WTC11 (cell line): ENCODE measurements at regions not wholly inside any gene's neighbourhood (a gene's known extent, or its start where the extent isn't known, plus 50 kb on each side); places are given as distances from the start of the nearest gene placed in this dataset.

ENCODE experiments used
- ATAC-seq: fragments of 200-7000 bp; cut with Tn5 transposase; 2 replicates; pipeline ENCODE4 v1.10.0; 2021; ENCODE audit warnings: mild to moderate bottlenecking, moderate library complexity
- CTCF ChIA-PET: fragments of 300-600 bp; sonication (Branson Sonifier 250); formaldehyde crosslinking; loops from one replicate; lab custom pipeline; 2021; ENCODE audit warnings: antibody characterized with exemption; lab: Charles Lee
- POLR2A ChIA-PET: fragments of 350-600 bp; sonication (Branson Sonifier 250); formaldehyde crosslinking; loops from one replicate; lab custom pipeline; 2021; ENCODE audit warnings: antibody characterized with exemption; lab: Charles Lee
- DNase-seq: peaks from one replicate; pipeline ENCODE4 v3.0.0; 2021; ENCODE audit warnings: low spot score
- H3K27ac Mint-ChIP-seq: 2 replicates; pipeline ENCODE4 v1.8.0; 2021; ENCODE audit warnings: mixed read lengths
- H3K27me3 Mint-ChIP-seq: 2 replicates; pipeline ENCODE4 v1.8.0; 2021; ENCODE audit warnings: low read depth, mild to moderate bottlenecking, moderate library complexity, mixed read lengths
- H3K36me3 Mint-ChIP-seq: 2 replicates; pipeline ENCODE4 v1.8.0; 2021; ENCODE audit warnings: mixed read lengths
- H3K4me1 Mint-ChIP-seq: 2 replicates; pipeline ENCODE4 v1.8.0; 2022; ENCODE audit warnings: mixed read lengths
- H3K4me3 Mint-ChIP-seq: 2 replicates; pipeline ENCODE4 v1.8.0; 2021; ENCODE audit warnings: mild to moderate bottlenecking, moderate library complexity, mixed read lengths
- H3K9me3 Mint-ChIP-seq: 2 replicates; pipeline ENCODE4 v1.8.0; 2021; ENCODE audit warnings: mixed read lengths
- AR ChIP-seq: fragments of 250-450 bp; sonication (Bioruptor Pico); IDR thresholded peaks from 2 replicates; pipeline ENCODE4 v1.9.0; 2021; ENCODE audit warnings: mild to moderate bottlenecking
- CDX4 ChIP-seq: fragments of 250-450 bp; sonication (Bioruptor Pico); IDR thresholded peaks from 2 replicates; pipeline ENCODE4 v1.9.0; 2021; ENCODE audit warnings: moderate library complexity, mild to moderate bottlenecking, inconsistent platforms, borderline replicate concordance
- CTCF ChIP-seq: fragments of 200-600 bp; IDR thresholded peaks from 2 replicates; pipeline ENCODE4 v1.8.0; 2022; ENCODE audit warnings: antibody characterized with exemption
- ELF4 ChIP-seq: sonication (generic); formaldehyde crosslinking; IDR thresholded peaks from 2 replicates; pipeline ENCODE4 v1.8.1; 2022; ENCODE audit warnings: low read depth, mild to moderate bottlenecking, moderate library complexity, missing genetic modification reagents
- EMX1 ChIP-seq: fragments of 250-450 bp; sonication (Bioruptor Pico); IDR thresholded peaks from 2 replicates; pipeline ENCODE4 v1.8.0; 2021; ENCODE audit warnings: mild to moderate bottlenecking
- IRF2 ChIP-seq: sonication (generic); formaldehyde crosslinking; IDR thresholded peaks from 2 replicates; pipeline ENCODE4 v1.8.0; 2022; ENCODE audit warnings: low read depth, missing genetic modification reagents, borderline replicate concordance
- MXD4 ChIP-seq: fragments of 250-450 bp; sonication (Bioruptor Pico); IDR thresholded peaks from 2 replicates; pipeline ENCODE4 v1.8.0; 2021; ENCODE audit warnings: mild to moderate bottlenecking, moderate library complexity, borderline replicate concordance
- OVOL2 ChIP-seq: fragments of 250-450 bp; sonication (Bioruptor Pico); IDR thresholded peaks from 2 replicates; pipeline ENCODE4 v1.9.0; 2021; ENCODE audit warnings: mild to moderate bottlenecking, borderline replicate concordance
- PREB ChIP-seq: sonication (generic); formaldehyde crosslinking; IDR thresholded peaks from 2 replicates; pipeline ENCODE4 v1.8.1; 2022; ENCODE audit warnings: mild to moderate bottlenecking, missing genetic modification reagents, moderate library complexity, borderline replicate concordance
- PRRX2 ChIP-seq: fragments of 250-450 bp; sonication (Bioruptor Pico); IDR thresholded peaks from 2 replicates; pipeline ENCODE4 v1.8.0; 2021; ENCODE audit warnings: mild to moderate bottlenecking
- STAT6 ChIP-seq: sonication (generic); formaldehyde crosslinking; conservative IDR thresholded peaks from 2 replicates; pipeline ENCODE4 v1.8.1; 2023; ENCODE audit warnings: mild to moderate bottlenecking, low read depth, missing genetic modification reagents, moderate library complexity
- TCF7 ChIP-seq: sonication (generic); formaldehyde crosslinking; IDR thresholded peaks from 2 replicates; pipeline ENCODE4 v1.8.0; 2022; ENCODE audit warnings: mild to moderate bottlenecking, low read depth, missing genetic modification reagents, moderate library complexity
- USF1 ChIP-seq: sonication (generic); formaldehyde crosslinking; IDR thresholded peaks from 2 replicates; pipeline ENCODE4 v1.8.0; 2022; ENCODE audit warnings: mild to moderate bottlenecking, missing genetic modification reagents
- ZBTB21 ChIP-seq: sonication (generic); formaldehyde crosslinking; IDR thresholded peaks from 2 replicates; pipeline ENCODE4 v1.8.1; 2023; ENCODE audit warnings: mild to moderate bottlenecking, missing genetic modification reagents, borderline replicate concordance
- ZMAT4 ChIP-seq: fragments of 250-450 bp; sonication (Bioruptor Pico); IDR thresholded peaks from 2 replicates; pipeline ENCODE4 v1.9.0; 2021; ENCODE audit warnings: mild to moderate bottlenecking
- ZNF317 ChIP-seq: sonication (generic); formaldehyde crosslinking; IDR thresholded peaks from 2 replicates; pipeline ENCODE4 v1.8.1; 2023; ENCODE audit warnings: low read depth, mild to moderate bottlenecking, moderate library complexity, missing genetic modification reagents, borderline replicate concordance
- ZNF416 ChIP-seq: fragments of 250-450 bp; sonication (Bioruptor Pico); IDR thresholded peaks from 2 replicates; pipeline ENCODE4 v1.9.0; 2021; ENCODE audit warnings: mild to moderate bottlenecking, inconsistent platforms
- ZNF532 ChIP-seq: fragments of 250-450 bp; sonication (Bioruptor Pico); IDR thresholded peaks from 2 replicates; pipeline ENCODE4 v1.9.0; 2021; ENCODE audit warnings: mild to moderate bottlenecking, borderline replicate concordance

- TF ChIP-seq PRRX2 (CRISPR knock-in tag) (no peak), ZMAT4 (CRISPR knock-in tag) (no peak), ZBTB21 (CRISPR knock-in tag) (no peak), TCF7 (CRISPR knock-in tag) (no peak), ELF4 (CRISPR knock-in tag) (no peak)
- TF ChIP-seq, all 79 proteins: peak for 0
- no peaks in the 10 kb centered on the region for H3K4me1 Mint-ChIP-seq
- no peaks in the 10 kb centered on the region for H3K27me3 Mint-ChIP-seq
- peaks cover 6% of the 10 kb centered on the region for H3K9me3 Mint-ChIP-seq
- ChIA-PET CTCF (no interaction called here), POLR2A (no interaction called here)
- H3K36me3 Mint-ChIP-seq: no peaks in the 10 kb centered on the region
- no peak for DNase-seq
- ATAC-seq: no peak
- H3K27ac Mint-ChIP-seq: no peak overlapping the region
- H3K4me3 Mint-ChIP-seq: no peak overlapping the region
Observed at GRCh38 chr6:49072146-49072545, 390.9 kb downstream of the MMUT start.

- TF ChIP-seq IRF2 (CRISPR knock-in tag): no peak
- no peak for TF ChIP-seq ZNF317 (CRISPR knock-in tag)
- TF ChIP-seq STAT6: no peak
- no peak for TF ChIP-seq MXD4
- TF ChIP-seq ZNF532: no peak
- TF ChIP-seq ZNF416 (CRISPR knock-in tag): no peak
- TF ChIP-seq CTCF: no peak
- no peak for TF ChIP-seq EMX1
- no peak for TF ChIP-seq USF1 (CRISPR knock-in tag)
- TF ChIP-seq OVOL2 (CRISPR knock-in tag): no peak
- no peak for TF ChIP-seq CDX4 (CRISPR knock-in tag)
- no peak for TF ChIP-seq PRRX2 (CRISPR knock-in tag)
- no peak for TF ChIP-seq PREB (CRISPR knock-in tag)
- no peak for TF ChIP-seq AR (CRISPR knock-in tag)
- no peak for ATAC-seq
- CTCF ChIA-PET: no interaction called here
- POLR2A ChIA-PET: no interaction called here
- Mint-ChIP-seq H3K9me3 (peaks cover 12% of the 10 kb centered on the region), H3K4me3 (no peak overlapping the region), H3K27me3 (no peaks in the 10 kb centered on the region), H3K27ac (no peak overlapping the region), H3K36me3 (no peaks in the 10 kb centered on the region), H3K4me1 (no peaks in the 10 kb centered on the region)
- DNase-seq: no peak
Observed at GRCh38 chr6:49070411-49070810, 392.6 kb downstream of the MMUT start.
